Left lung (tissue), 4 donors: ENCODE measurements at regions not wholly inside any gene's neighbourhood (a gene's known extent, or its start where the extent isn't known, plus 50 kb on each side); places are given as distances from the start of the nearest gene placed in this dataset.
A peak's percentile ranks its signal among the peaks of the same experiment; 100 is the strongest.

ENCODE experiments used
- ATAC-seq: fragments of 200-7000 bp; cut with Tn5 transposase; one replicate; pipeline ENCODE4 v1.9.1; 2020; ENCODE audit warnings: moderate library complexity
- DNase-seq, 4 donors: peaks; one replicate each; pipeline ENCODE4 v3.0.0-alpha.2; 2013 to 2020
- H3K27ac ChIP-seq, 2 donors: fragments of 200-600 bp; sonication (generic) in 1 of 2; one replicate each; pipeline versions ENCODE4 v1.5.0 to v1.8.0; 2020 to 2021
- H3K27me3 ChIP-seq, 2 donors: fragments of 200-600 bp; sonication (generic) in 1 of 2; one replicate each; pipeline versions ENCODE4 v1.5.0 to v1.8.0; 2020 to 2021
- H3K36me3 ChIP-seq, 2 donors: fragments of 200-600 bp; sonication (generic) in 1 of 2; one replicate each; pipeline versions ENCODE4 v1.5.0 to v1.8.0; 2020 to 2021
- H3K4me1 ChIP-seq, 2 donors: fragments of 200-600 bp; one replicate each; pipeline ENCODE4 v1.8.0; 2021
- H3K4me3 ChIP-seq, 2 donors: fragments of 200-600 bp; sonication (generic) in 1 of 2; one replicate each; pipeline versions ENCODE4 v1.5.0 to v1.8.0; 2020 to 2021; ENCODE audit warnings: mild to moderate bottlenecking in 1 of 2
- H3K9me3 ChIP-seq, 2 donors: fragments of 200-600 bp; sonication (generic) in 1 of 2; one replicate each; pipeline versions ENCODE4 v1.5.0 to v1.8.0; 2020 to 2021
- CTCF ChIP-seq, 2 donors: fragments of 200-600 bp; sonication (generic) in 1 of 2; IDR thresholded peaks; one replicate each; pipeline versions ENCODE4 v1.5.0 to v1.8.0; 2021; ENCODE audit warnings: antibody characterized with exemption in 2 of 2
- intact Hi-C, 2 donors: fragments of 100-400 bp; cut with DNase I; formaldehyde crosslinking; loops; one replicate each; pipeline versions ENCODE4 v1.11.2 to v1.14.2; 2022
- donor health status: DM: no; HTN: yes; CAD: no.
- donor health status: DM: no; HTN: no; CAD: no.

- H3K27ac ChIP-seq, result peak overlapping the region in 1 of 2 donors; percentile 64
- intact Hi-C loops, result no loop called here
- no peaks in the 10 kb centered on the region for H3K4me1 ChIP-seq
- no peak for DNase-seq
- no peak for TF ChIP-seq CTCF (IDR thresholded peaks at IDR 0.05)
- H3K4me3 ChIP-seq, result no peak overlapping the region
- no peak for ATAC-seq
- H3K27me3 ChIP-seq, result no peaks in the 10 kb centered on the region
- no peaks in the 10 kb centered on the region for H3K9me3 ChIP-seq
- no peaks in the 10 kb centered on the region for H3K36me3 ChIP-seq
These were observed 150.1 kb downstream of the SNX10 start for GRCh38 chr7:26441611-26442277.

- ATAC-seq, result no peak
- Histone ChIP-seq H3K4me3 (no peak overlapping the region), H3K4me1 (no peaks in the 10 kb centered on the region), H3K9me3 (no peaks in the 10 kb centered on the region), H3K36me3 (no peaks in the 10 kb centered on the region), H3K27ac (no peak overlapping the region), H3K27me3 (no peaks in the 10 kb centered on the region)
- DNase-seq, result no peak
- intact Hi-C loops, result no loop called here
- TF ChIP-seq CTCF (IDR thresholded peaks at IDR 0.05), result no peak
These were observed 151.3 kb downstream of the SNX10 start for GRCh38 chr7:26443006-26443405.

- H3K27ac ChIP-seq, result no peak overlapping the region
- TF ChIP-seq CTCF (IDR thresholded peaks at IDR 0.05), result no peak
- H3K4me1 ChIP-seq, result no peaks in the 10 kb centered on the region
- H3K4me3 ChIP-seq, result no peak overlapping the region
- H3K9me3 ChIP-seq, result no peaks in the 10 kb centered on the region
- H3K27me3 ChIP-seq, result no peaks in the 10 kb centered on the region
- ATAC-seq (no peak), DNase-seq (no peak)
- intact Hi-C loops, result no loop called here
- H3K36me3 ChIP-seq, result no peaks in the 10 kb centered on the region
These were observed 152.1 kb downstream of the SNX10 start for GRCh38 chr7:26443751-26444150.

GRCh38 chr7:26444555-26444954, 152.9 kb downstream of the SNX10 start:
- Histone ChIP-seq H3K4me3 (no peak overlapping the region), H3K9me3 (no peaks in the 10 kb centered on the region), H3K27me3 (no peaks in the 10 kb centered on the region), H3K36me3 (no peaks in the 10 kb centered on the region), H3K27ac (no peak overlapping the region), H3K4me1 (no peaks in the 10 kb centered on the region)
- intact Hi-C loops, result no loop called here
- ATAC-seq (no peak), DNase-seq (no peak)
- TF ChIP-seq CTCF (IDR thresholded peaks at IDR 0.05), result no peak

- Histone ChIP-seq H3K27me3 (no peaks in the 10 kb centered on the region), H3K27ac (no peak overlapping the region), H3K4me1 (no peaks in the 10 kb centered on the region), H3K4me3 (no peak overlapping the region), H3K36me3 (no peaks in the 10 kb centered on the region), H3K9me3 (no peaks in the 10 kb centered on the region)
- no peak for TF ChIP-seq CTCF (IDR thresholded peaks at IDR 0.05)
- intact Hi-C loops, result no loop called here
- DNase-seq (no peak), ATAC-seq (no peak)
These were observed 155.5 kb downstream of the SNX10 start for GRCh38 chr7:26447116-26447515.
